H1 (cell line): ENCODE measurements at regions not wholly inside any gene's neighbourhood (a gene's known extent, or its start where the extent isn't known, plus 50 kb on each side); places are given as distances from the start of the nearest gene placed in this dataset.

Experiments
- CTCF ChIA-PET: fragments of 300-600 bp; sonication (Branson Sonifier 250); formaldehyde crosslinking; loops from one replicate; lab custom pipeline; 2021; ENCODE audit not compliant: partially characterized antibody; lab: Charles Lee
- POLR2A ChIA-PET: fragments of 300-600 bp; sonication (Branson Sonifier 250); formaldehyde crosslinking; loops from one replicate; lab custom pipeline; 2021; ENCODE audit warnings: inconsistent platforms; ENCODE audit not compliant: partially characterized antibody; lab: Charles Lee
- DNase-seq, 2 experiments: peaks; one replicate each; pipeline versions ENCODE4 v3.0.0 to v3.0.0-alpha.2; 2010 to 2022; ENCODE audit warnings: low spot score in 2 of 2, low read depth in 1 of 2, mixed read lengths in 1 of 2
- FAIRE-seq: peaks from 2 replicates; lab custom pipeline; 2011; peaks lifted over from hg19 to GRCh38; lab: Jason Lieb, UNC
- H2AFZ ChIP-seq: 2 replicates; pipeline ENCODE4 v1.8.1; 2012; ENCODE audit warnings: low read length, inconsistent platforms
- H2AK5ac ChIP-seq: 2 replicates; pipeline ENCODE4 v1.6.1; 2013; ENCODE audit warnings: low read depth, low read length
- H2BK120ac ChIP-seq: replicated peaks from 2 replicates; pipeline ENCODE3; 2013; ENCODE audit warnings: low read depth, low read length, inconsistent platforms
- H2BK12ac ChIP-seq: 2 replicates; pipeline ENCODE4 v1.6.1; 2013; ENCODE audit warnings: low read depth, low read length
- H2BK15ac ChIP-seq: 2 replicates; pipeline ENCODE4 v1.6.1; 2013; ENCODE audit warnings: low read length
- H2BK20ac ChIP-seq: 2 replicates; pipeline ENCODE4 v1.6.1; 2013; ENCODE audit warnings: low read length
- H2BK5ac ChIP-seq: 2 replicates; pipeline ENCODE4 v1.6.1; 2013; ENCODE audit warnings: low read depth, low read length
- H3K14ac ChIP-seq: 2 replicates; pipeline ENCODE4 v1.6.1; 2013; ENCODE audit warnings: inconsistent platforms; ENCODE audit not compliant: insufficient read length
- H3K18ac ChIP-seq: 2 replicates; pipeline ENCODE4 v1.6.1; 2013; ENCODE audit warnings: low read length; ENCODE audit errors: extremely low read depth
- H3K23ac ChIP-seq: 2 replicates; pipeline ENCODE4 v1.6.1; 2013; ENCODE audit warnings: inconsistent platforms; ENCODE audit not compliant: insufficient read length
- H3K23me2 ChIP-seq: 2 replicates; pipeline ENCODE4 v1.6.1; 2013; ENCODE audit warnings: low read depth, low read length
- H3K27ac ChIP-seq: 2 replicates; pipeline ENCODE4 v1.6.1; 2011; ENCODE audit warnings: low read depth, low read length, inconsistent platforms
- H3K27me3 ChIP-seq, 4 experiments: replicated peaks in 1 of 4; 1 replicate in 1 of 4; 2 replicates in 3 of 4; pipeline versions ENCODE4 v1.6.1 to v1.8.1; 2011 to 2013; ENCODE audit warnings: low read length in 3 of 4, mild to moderate bottlenecking in 3 of 4, inconsistent platforms in 2 of 4, mixed read lengths in 2 of 4, moderate library complexity in 1 of 4; ENCODE audit not compliant: control insufficient read depth in 3 of 4, insufficient read depth in 3 of 4; ENCODE audit errors: extremely low read depth in 1 of 4
- H3K36me3 ChIP-seq, 4 experiments: 2 replicates each; pipeline versions ENCODE4 v1.6.1 to v1.8.1; 2011 to 2013; ENCODE audit warnings: mild to moderate bottlenecking in 4 of 4, low read length in 3 of 4, moderate library complexity in 2 of 4, control low read depth in 1 of 4, inconsistent platforms in 1 of 4; ENCODE audit not compliant: insufficient read depth in 4 of 4, control insufficient read depth in 2 of 4
- H3K4ac ChIP-seq: replicated peaks from 2 replicates; pipeline ENCODE3; 2013; ENCODE audit warnings: low read length, low read depth, mixed read lengths, inconsistent platforms; ENCODE audit not compliant: insufficient read length
- H3K4me1 ChIP-seq, 4 experiments: replicated peaks in 1 of 4; 1 replicate in 1 of 4; 2 replicates in 3 of 4; pipeline versions ENCODE4 v1.6.1 to v1.8.1; 2011 to 2013; ENCODE audit warnings: low read length in 3 of 4, inconsistent platforms in 2 of 4, mixed read lengths in 1 of 4; ENCODE audit not compliant: insufficient read depth in 4 of 4, control insufficient read depth in 3 of 4
- H3K4me2 ChIP-seq, 2 experiments: 2 replicates each; pipeline versions ENCODE4 v1.6.1 to v1.8.1; 2011 to 2013; ENCODE audit warnings: low read depth in 2 of 2, low read length in 2 of 2, control low read depth in 1 of 2, inconsistent platforms in 1 of 2, mild to moderate bottlenecking in 1 of 2; ENCODE audit not compliant: insufficient read depth in 1 of 2
- H3K4me3 ChIP-seq, 4 experiments: fragments of 200-600, 300-600 bp in 1 of 4; sonication (generic), shearing (Covaris generic), sonication (Bioruptor Twin) in 1 of 4; 2 replicates each; pipeline versions ENCODE4 v1.5.1 to v1.8.1; 2011 to 2016; ENCODE audit warnings: low read length in 4 of 4, low read depth in 3 of 4, control low read depth in 2 of 4, inconsistent platforms in 2 of 4, mild to moderate bottlenecking in 2 of 4, mixed read lengths in 1 of 4, moderate library complexity in 1 of 4; ENCODE audit not compliant: insufficient read depth in 2 of 4; ENCODE audit errors: extremely low read depth in 1 of 4
- H3K56ac ChIP-seq: replicated peaks from 2 replicates; pipeline ENCODE3; 2013; ENCODE audit warnings: low read depth, mild to moderate bottlenecking, mixed read lengths, low read length, inconsistent platforms; ENCODE audit not compliant: insufficient read length
- H3K79me1 ChIP-seq: 2 replicates; pipeline ENCODE4 v1.6.1; 2013; ENCODE audit warnings: low read depth, low read length, control low read depth
- H3K79me2 ChIP-seq, 2 experiments: 2 replicates each; pipeline versions ENCODE4 v1.6.1 to v1.8.1; 2012 to 2013; ENCODE audit warnings: low read length in 2 of 2, mild to moderate bottlenecking in 2 of 2, inconsistent platforms in 1 of 2; ENCODE audit not compliant: insufficient read depth in 2 of 2, control insufficient read depth in 1 of 2
- H3K9ac ChIP-seq, 4 experiments: replicated peaks in 1 of 4; 1 replicate in 1 of 4; 2 replicates in 3 of 4; pipeline versions ENCODE4 v1.6.1 to v1.8.1; 2011 to 2013; ENCODE audit warnings: low read depth in 3 of 4, low read length in 3 of 4, control low read depth in 2 of 4, mild to moderate bottlenecking in 2 of 4, moderate library complexity in 2 of 4, inconsistent platforms in 1 of 4; ENCODE audit errors: extremely low read depth in 1 of 4
- H3K9me3 ChIP-seq, 2 experiments: 2 replicates each; pipeline versions ENCODE4 v1.6.1 to v1.8.1; 2012 to 2013; ENCODE audit warnings: mild to moderate bottlenecking in 2 of 2, moderate library complexity in 2 of 2, control low read depth in 1 of 2, inconsistent platforms in 1 of 2, low read depth in 1 of 2, low read length in 1 of 2, mixed read lengths in 1 of 2; ENCODE audit not compliant: insufficient read depth in 2 of 2
- H4K20me1 ChIP-seq, 2 experiments: replicated peaks in 1 of 2; 2 replicates each; pipeline versions ENCODE3 to v1.8.1; 2011 to 2013; ENCODE audit warnings: inconsistent platforms in 2 of 2, low read length in 2 of 2, mild to moderate bottlenecking in 1 of 2; ENCODE audit not compliant: insufficient read depth in 2 of 2, control insufficient read depth in 1 of 2
- H4K5ac ChIP-seq: 2 replicates; pipeline ENCODE4 v1.6.1; 2013; ENCODE audit warnings: low read length, low read depth, mixed read lengths, inconsistent platforms; ENCODE audit not compliant: insufficient read length
- H4K8ac ChIP-seq: 2 replicates; pipeline ENCODE4 v1.8.0; 2013; ENCODE audit warnings: mild to moderate bottlenecking, moderate library complexity, low read length, inconsistent platforms; ENCODE audit not compliant: insufficient read depth; ENCODE audit errors: extremely low read depth
- H4K91ac ChIP-seq: replicated peaks from 2 replicates; pipeline ENCODE3; 2013; ENCODE audit warnings: low read length, mixed read lengths, inconsistent platforms; ENCODE audit not compliant: insufficient read length
- HDAC6 ChIP-seq: IDR thresholded peaks from one replicate; pipeline ENCODE4 v1.7.1; 2012; ENCODE audit warnings: low read depth, mild to moderate bottlenecking, inconsistent platforms, low read length, moderate library complexity
- KDM1A ChIP-seq: fragments of 200-600, 300-600 bp; sonication (generic); IDR thresholded peaks from 2 replicates; pipeline ENCODE4 v1.7.1; 2016; ENCODE audit warnings: mild to moderate bottlenecking, low read length, borderline replicate concordance
- NRF1 ChIP-seq: IDR thresholded peaks from 2 replicates; pipeline ENCODE4 v1.6.1; 2011; ENCODE audit warnings: mild to moderate bottlenecking, low read depth, low read length, improper control_type of control experiment
- SP1 ChIP-seq: IDR thresholded peaks from 2 replicates; pipeline ENCODE4 v1.6.1; 2011; ENCODE audit warnings: low read depth, low read length
- WGBS, 2 experiments: shearing (Covaris generic) in 1 of 2; methylation state at CpG; one replicate each; pipeline versions ENCODE4 v1.1.6 to v1.1.7; 2013 to 2015; ENCODE audit warnings: low lambda C conversion rate in 2 of 2, mixed read lengths in 2 of 2, inconsistent platforms in 1 of 2, low coverage in 1 of 2, missing lambda C conversion rate in 1 of 2; ENCODE audit not compliant: insufficient replicate concordance in 2 of 2, insufficient coverage in 1 of 2, insufficient read length in 1 of 2; ENCODE audit errors: extremely low coverage in 1 of 2, missing lambda C conversion rate in 1 of 2; 5-methylcytosine and 5-hydroxymethylcytosine counted together

- no peaks in the 10 kb centered on the region for H3K23me2 ChIP-seq
- no peak overlapping the region for H2AFZ ChIP-seq
- no peak overlapping the region for H2AK5ac ChIP-seq
- no peak overlapping the region for H4K8ac ChIP-seq
- H3K14ac ChIP-seq, result no peak overlapping the region
- H3K36me3 ChIP-seq, result no peaks in the 10 kb centered on the region
- no peak overlapping the region for H2BK12ac ChIP-seq
- no peak overlapping the region for H4K91ac ChIP-seq
- H3K4me3 ChIP-seq, result no peak overlapping the region
- no peak overlapping the region for H2BK5ac ChIP-seq
- H3K4me2 ChIP-seq, result no peak overlapping the region
- no peak overlapping the region for H3K23ac ChIP-seq
- H3K4me1 ChIP-seq, result no peaks in the 10 kb centered on the region
- 94% methylated on average over 2 of the region's 2 CpGs; no CpG with 5 or more reads in 1 of the 2 experiments for WGBS, 2 experiments
- H3K79me1 ChIP-seq, result no peaks in the 10 kb centered on the region
- ChIA-PET POLR2A (no interaction called here), CTCF (no interaction called here)
- no peak overlapping the region for H2BK120ac ChIP-seq
- H2BK20ac ChIP-seq, result no peak overlapping the region
- FAIRE-seq (no peak), DNase-seq (no peak)
- no peaks in the 10 kb centered on the region for H3K9me3 ChIP-seq
- H3K27me3 ChIP-seq, result no peaks in the 10 kb centered on the region
- H3K9ac ChIP-seq, result no peak overlapping the region
- H3K4ac ChIP-seq, result no peak overlapping the region
- no peak overlapping the region for H3K18ac ChIP-seq
- no peaks in the 10 kb centered on the region for H4K20me1 ChIP-seq
- H3K79me2 ChIP-seq, result no peaks in the 10 kb centered on the region
- H4K5ac ChIP-seq, result no peak overlapping the region
- no peak overlapping the region for H3K56ac ChIP-seq
- no peak overlapping the region for H2BK15ac ChIP-seq
- H3K27ac ChIP-seq, result no peak overlapping the region
- no peak for TF ChIP-seq NRF1
- TF ChIP-seq HDAC6, result no peak
- TF ChIP-seq KDM1A, result no peak
- TF ChIP-seq SP1, result no peak
Observed at GRCh38 chr6:87825821-87826221, 123.8 kb upstream of the AKIRIN2 start.
